ENCODE measurements at regions not wholly inside any gene's neighbourhood (a gene's known extent, or its start where the extent isn't known, plus 50 kb on each side); places are given as distances from the start of the nearest gene placed in this dataset.

DNA sequence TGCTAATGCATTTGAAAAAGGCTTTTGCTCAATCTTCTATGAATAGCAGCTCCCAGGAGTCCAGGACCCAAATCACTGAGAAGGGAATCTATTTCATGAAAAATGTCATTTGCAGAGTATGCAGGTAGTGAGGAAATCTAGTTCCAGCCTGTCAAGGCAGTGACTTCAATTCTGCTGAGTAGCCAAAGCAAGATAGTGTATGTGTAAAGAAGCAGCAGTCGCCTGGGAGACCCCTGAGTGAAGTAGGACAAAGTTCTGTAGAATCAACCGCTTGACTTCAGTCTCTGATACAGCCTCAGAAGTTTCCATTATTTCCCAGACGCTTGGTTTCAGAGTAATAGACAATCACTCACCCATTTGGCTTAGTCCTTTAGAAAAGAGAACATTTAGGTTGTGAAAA lies 435.6 kb upstream of the LRFN5 start (continued):
- no peak for TF ChIP-seq E2F5 (CRISPR knock-in tag; conservative IDR thresholded peaks at IDR 0.05)
- TF ChIP-seq, protein P1, sequence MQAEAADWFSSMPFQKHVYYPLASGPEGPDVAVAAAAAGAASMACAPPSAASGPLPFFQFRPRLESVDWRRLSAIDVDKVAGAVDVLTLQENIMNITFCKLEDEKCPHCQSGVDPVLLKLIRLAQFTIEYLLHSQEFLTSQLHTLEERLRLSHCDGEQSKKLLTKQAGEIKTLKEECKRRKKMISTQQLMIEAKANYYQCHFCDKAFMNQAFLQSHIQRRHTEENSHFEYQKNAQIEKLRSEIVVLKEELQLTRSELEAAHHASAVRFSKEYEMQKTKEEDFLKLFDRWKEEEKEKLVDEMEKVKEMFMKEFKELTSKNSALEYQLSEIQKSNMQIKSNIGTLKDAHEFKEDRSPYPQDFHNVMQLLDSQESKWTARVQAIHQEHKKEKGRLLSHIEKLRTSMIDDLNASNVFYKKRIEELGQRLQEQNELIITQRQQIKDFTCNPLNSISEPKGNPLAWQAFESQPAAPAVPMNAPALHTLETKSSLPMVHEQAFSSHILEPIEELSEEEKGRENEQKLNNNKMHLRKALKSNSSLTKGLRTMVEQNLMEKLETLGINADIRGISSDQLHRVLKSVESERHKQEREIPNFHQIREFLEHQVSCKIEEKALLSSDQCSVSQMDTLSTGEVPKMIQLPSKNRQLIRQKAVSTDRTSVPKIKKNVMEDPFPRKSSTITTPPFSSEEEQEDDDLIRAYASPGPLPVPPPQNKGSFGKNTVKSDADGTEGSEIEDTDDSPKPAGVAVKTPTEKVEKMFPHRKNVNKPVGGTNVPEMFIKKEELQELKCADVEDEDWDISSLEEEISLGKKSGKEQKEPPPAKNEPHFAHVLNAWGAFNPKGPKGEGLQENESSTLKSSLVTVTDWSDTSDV (CRISPR knock-in tag; IDR thresholded peaks at IDR 0.05) = no peak
- no peak for TF ChIP-seq PCBP2 (optimal IDR thresholded peaks at IDR 0.05; ENCODE audit: low read depth, low read length, poor library complexity, severe bottlenecking)
- no peak for TF ChIP-seq ARNT (IDR thresholded peaks at IDR 0.05)
- no peak for TF ChIP-seq AKAP8 (CRISPR knock-in tag; IDR thresholded peaks at IDR 0.05)
- TF ChIP-seq, protein P2, sequence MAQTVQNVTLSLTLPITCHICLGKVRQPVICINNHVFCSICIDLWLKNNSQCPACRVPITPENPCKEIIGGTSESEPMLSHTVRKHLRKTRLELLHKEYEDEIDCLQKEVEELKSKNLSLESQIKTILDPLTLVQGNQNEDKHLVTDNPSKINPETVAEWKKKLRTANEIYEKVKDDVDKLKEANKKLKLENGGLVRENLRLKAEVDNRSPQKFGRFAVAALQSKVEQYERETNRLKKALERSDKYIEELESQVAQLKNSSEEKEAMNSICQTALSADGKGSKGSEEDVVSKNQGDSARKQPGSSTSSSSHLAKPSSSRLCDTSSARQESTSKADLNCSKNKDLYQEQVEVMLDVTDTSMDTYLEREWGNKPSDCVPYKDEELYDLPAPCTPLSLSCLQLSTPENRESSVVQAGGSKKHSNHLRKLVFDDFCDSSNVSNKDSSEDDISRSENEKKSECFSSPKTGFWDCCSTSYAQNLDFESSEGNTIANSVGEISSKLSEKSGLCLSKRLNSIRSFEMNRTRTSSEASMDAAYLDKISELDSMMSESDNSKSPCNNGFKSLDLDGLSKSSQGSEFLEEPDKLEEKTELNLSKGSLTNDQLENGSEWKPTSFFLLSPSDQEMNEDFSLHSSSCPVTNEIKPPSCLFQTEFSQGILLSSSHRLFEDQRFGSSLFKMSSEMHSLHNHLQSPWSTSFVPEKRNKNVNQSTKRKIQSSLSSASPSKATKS (CRISPR knock-in tag; IDR thresholded peaks at IDR 0.05) = no peak

DNA sequence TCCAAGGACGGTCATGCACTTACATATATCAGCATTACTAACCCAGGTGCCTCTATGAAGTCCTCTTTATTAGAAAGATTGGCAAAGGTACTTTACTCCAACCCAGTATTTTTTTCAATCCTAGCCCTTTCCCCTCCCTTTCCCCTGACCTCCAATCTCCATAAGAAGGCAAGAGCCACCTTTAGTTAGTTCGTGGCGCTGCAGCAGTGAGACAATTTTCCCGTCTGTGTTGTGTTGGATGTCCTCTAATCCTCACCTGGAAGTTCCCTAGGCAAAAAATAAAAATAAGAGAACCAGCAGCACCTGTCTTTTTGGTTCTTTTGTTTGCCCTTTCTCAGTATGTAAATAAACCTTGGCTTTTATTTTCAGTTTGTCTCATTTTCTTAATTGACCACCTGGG lies 439.6 kb upstream of the LRFN5 start:
- Histone ChIP-seq H2AFZ (ENCODE audit: low read length) (no peak overlapping the region), H3K4me3 (replicated peaks in 1 of 3; ENCODE audit: insufficient read depth in 1 of 3, low read depth in 2 of 3, low read length in 3 of 3) (no peak overlapping the region), H3K9ac (ENCODE audit: insufficient read depth, low read depth, low read length) (no peak overlapping the region), H3K9me3 (ENCODE audit: low read length) (no peaks in the 10 kb centered on the region), H3K27ac (ENCODE audit: extremely low read length, insufficient read depth, low read length) (no peak overlapping the region), H3K36me3 (replicated peaks in 1 of 2; ENCODE audit: control insufficient read depth in 1 of 2, insufficient read depth in 2 of 2, low read length in 2 of 2) (no peaks in the 10 kb centered on the region), H4K20me1 (ENCODE audit: insufficient read depth, low read length) (no peaks in the 10 kb centered on the region), H3K27me3 (ENCODE audit: control insufficient read depth in 1 of 2, insufficient read depth in 2 of 2, low read length in 2 of 2) (no peaks in the 10 kb centered on the region), H3K4me1 (ENCODE audit: insufficient read depth, low read length) (no peaks in the 10 kb centered on the region), H3K4me2 (ENCODE audit: low read depth, low read length) (no peak overlapping the region), H3K79me2 (ENCODE audit: insufficient read depth, low read length) (no peaks in the 10 kb centered on the region)
- WGBS (ENCODE audit: low lambda C conversion rate) = no CpG with 5 or more reads among the region's 4 CpGs
- no TSS peak for BruUV-seq (replicated peaks)
- no peak for FAIRE-seq
- ATAC-seq = no peak
- CTCF ChIA-PET (ENCODE audit: low intra/inter-chr PET ratio, low total read pairs) = no interaction called here
- in situ Hi-C loops (cut with HindIII; ENCODE audit: extremely low pct_ligation_motif_present, low pct_unique_long_range_greater_than_20kb) = no loop called here
- intact Hi-C loops (cut with micrococcal nuclease; ENCODE audit: unreplicated experiment) = no loop called here
- POLR2A ChIA-PET = no interaction called here
- DNase-seq (ENCODE audit: low spot score) = no peak
- no peak for TF ChIP-seq BCL6 (CRISPR knock-in tag; IDR thresholded peaks at IDR 0.05)
- TF ChIP-seq RELA (CRISPR knock-in tag; IDR thresholded peaks at IDR 0.05) = no peak
- TF ChIP-seq, protein P3, sequence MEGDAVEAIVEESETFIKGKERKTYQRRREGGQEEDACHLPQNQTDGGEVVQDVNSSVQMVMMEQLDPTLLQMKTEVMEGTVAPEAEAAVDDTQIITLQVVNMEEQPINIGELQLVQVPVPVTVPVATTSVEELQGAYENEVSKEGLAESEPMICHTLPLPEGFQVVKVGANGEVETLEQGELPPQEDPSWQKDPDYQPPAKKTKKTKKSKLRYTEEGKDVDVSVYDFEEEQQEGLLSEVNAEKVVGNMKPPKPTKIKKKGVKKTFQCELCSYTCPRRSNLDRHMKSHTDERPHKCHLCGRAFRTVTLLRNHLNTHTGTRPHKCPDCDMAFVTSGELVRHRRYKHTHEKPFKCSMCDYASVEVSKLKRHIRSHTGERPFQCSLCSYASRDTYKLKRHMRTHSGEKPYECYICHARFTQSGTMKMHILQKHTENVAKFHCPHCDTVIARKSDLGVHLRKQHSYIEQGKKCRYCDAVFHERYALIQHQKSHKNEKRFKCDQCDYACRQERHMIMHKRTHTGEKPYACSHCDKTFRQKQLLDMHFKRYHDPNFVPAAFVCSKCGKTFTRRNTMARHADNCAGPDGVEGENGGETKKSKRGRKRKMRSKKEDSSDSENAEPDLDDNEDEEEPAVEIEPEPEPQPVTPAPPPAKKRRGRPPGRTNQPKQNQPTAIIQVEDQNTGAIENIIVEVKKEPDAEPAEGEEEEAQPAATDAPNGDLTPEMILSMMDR (CRISPR knock-in tag; IDR thresholded peaks at IDR 0.05) = no peak
- no peak for TF ChIP-seq CHD2 (IDR thresholded peaks at IDR 0.05; ENCODE audit: low read depth, low read length)
- TF ChIP-seq HDAC2 (CRISPR knock-in tag; IDR thresholded peaks at IDR 0.05) = no peak
- no peak for TF ChIP-seq NCOA5 (CRISPR knock-in tag; IDR thresholded peaks at IDR 0.05)
- no peak for TF ChIP-seq XBP1 (CRISPR knock-in tag; IDR thresholded peaks at IDR 0.05)

Measured in HepG2 (cell line).